IPS-15b (cell line): ENCODE measurements at regions not wholly inside any gene's neighbourhood (a gene's known extent, or its start where the extent isn't known, plus 50 kb on each side); places are given as distances from the start of the nearest gene placed in this dataset.
"Not testable (repeated sequence)": the region's sequence is repeated elsewhere in the genome, so short reads cannot be mapped to it uniquely, and the experiment has no call there.

ENCODE experiments used
- H3K27me3 ChIP-seq: one replicate; pipeline ENCODE4 v1.6.1; 2013; ENCODE audit warnings: low read length; ENCODE audit not compliant: control insufficient read depth, insufficient read depth
- H3K36me3 ChIP-seq: one replicate; pipeline ENCODE4 v1.6.1; 2013; ENCODE audit warnings: low read length; ENCODE audit not compliant: control insufficient read depth, insufficient read depth
- H3K4me1 ChIP-seq: one replicate; pipeline ENCODE4 v1.6.1; 2013; ENCODE audit warnings: mild to moderate bottlenecking, low read length; ENCODE audit not compliant: control insufficient read depth, insufficient read depth
- H3K4me3 ChIP-seq: one replicate; pipeline ENCODE4 v1.5.1; 2013; ENCODE audit warnings: low read depth, low read length
- H3K9ac ChIP-seq: one replicate; pipeline ENCODE4 v1.6.1; 2013; ENCODE audit warnings: low read depth, mild to moderate bottlenecking, low read length
- H3K9me3 ChIP-seq: one replicate; pipeline ENCODE4 v1.6.1; 2013; ENCODE audit warnings: mild to moderate bottlenecking, low read length; ENCODE audit not compliant: control insufficient read depth, insufficient read depth

GRCh38 chr14:48598458-48598857 lies 923.1 kb upstream of the MDGA2 start:
- Histone ChIP-seq H3K9ac (no peak overlapping the region), H3K27me3 (no peaks in the 10 kb centered on the region), H3K36me3 (no peaks in the 10 kb centered on the region), H3K9me3 (no peaks in the 10 kb centered on the region), H3K4me1 (no peaks in the 10 kb centered on the region), H3K4me3 (no peak overlapping the region)

- Histone ChIP-seq H3K27me3 (no peaks in the 10 kb centered on the region), H3K9me3 (no peaks in the 10 kb centered on the region), H3K4me1 (peaks cover 2% of the 10 kb centered on the region), H3K9ac (no peak overlapping the region), H3K36me3 (no peaks in the 10 kb centered on the region), H3K4me3 (no peak overlapping the region)
These were observed 910.7 kb upstream of the MDGA2 start for GRCh38 chr14:48586099-48586498.

- H3K36me3 ChIP-seq = no peaks in the 10 kb centered on the region
- H3K4me3 ChIP-seq = no peak overlapping the region
- peaks cover 2% of the 10 kb centered on the region for H3K4me1 ChIP-seq
- H3K9me3 ChIP-seq = no peaks in the 10 kb centered on the region
- H3K9ac ChIP-seq = no peak overlapping the region
- no peaks in the 10 kb centered on the region for H3K27me3 ChIP-seq
These were observed 908.6 kb upstream of the MDGA2 start for GRCh38 chr14:48584031-48584430.

DNA sequence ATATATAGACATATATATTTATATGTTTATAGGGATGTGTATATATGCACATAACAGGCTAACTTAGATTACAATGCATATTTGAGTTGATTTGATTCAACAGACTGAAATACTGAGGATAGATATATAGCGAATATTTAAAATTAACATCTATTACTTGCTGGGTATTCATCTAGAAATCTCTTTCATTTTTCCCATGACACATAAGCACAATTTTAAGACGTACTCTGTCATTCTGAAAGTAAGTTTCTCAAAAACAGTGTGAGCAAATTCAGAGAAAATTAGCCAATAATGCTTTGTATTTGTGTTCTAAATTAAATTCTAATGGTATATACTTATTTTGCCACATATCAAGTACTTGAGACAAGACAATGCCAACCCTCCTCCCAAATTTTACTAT lies 907.5 kb upstream of the MDGA2 start:
- no peaks in the 10 kb centered on the region for H3K27me3 ChIP-seq
- peaks cover 2% of the 10 kb centered on the region for H3K4me1 ChIP-seq
- H3K36me3 ChIP-seq = no peaks in the 10 kb centered on the region
- no peak overlapping the region for H3K9ac ChIP-seq
- H3K4me3 ChIP-seq = no peak overlapping the region
- H3K9me3 ChIP-seq = no peaks in the 10 kb centered on the region

DNA sequence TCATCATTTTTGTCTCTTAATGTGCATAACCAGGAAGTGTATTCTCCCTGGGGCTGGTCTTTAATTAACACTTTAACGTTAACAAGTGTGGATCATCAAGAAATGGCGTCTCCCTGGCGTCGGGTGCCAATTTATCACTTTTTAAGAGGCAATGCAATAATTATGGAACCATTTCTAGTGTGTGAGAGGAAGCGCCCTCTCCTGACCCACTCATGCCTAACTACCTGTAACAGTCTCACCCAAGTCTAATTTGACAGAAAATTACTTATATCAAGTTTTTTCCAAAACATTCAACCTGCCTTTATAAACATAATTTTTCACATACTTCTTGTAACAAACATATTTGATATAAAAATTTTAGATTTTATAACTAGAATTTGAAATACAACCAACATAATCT lies 905.3 kb upstream of the MDGA2 start:
- H3K9me3 ChIP-seq = no peaks in the 10 kb centered on the region
- no peaks in the 10 kb centered on the region for H3K36me3 ChIP-seq
- no peaks in the 10 kb centered on the region for H3K27me3 ChIP-seq
- H3K9ac ChIP-seq = no peak overlapping the region
- H3K4me3 ChIP-seq = no peak overlapping the region
- peaks cover 2% of the 10 kb centered on the region for H3K4me1 ChIP-seq

DNA sequence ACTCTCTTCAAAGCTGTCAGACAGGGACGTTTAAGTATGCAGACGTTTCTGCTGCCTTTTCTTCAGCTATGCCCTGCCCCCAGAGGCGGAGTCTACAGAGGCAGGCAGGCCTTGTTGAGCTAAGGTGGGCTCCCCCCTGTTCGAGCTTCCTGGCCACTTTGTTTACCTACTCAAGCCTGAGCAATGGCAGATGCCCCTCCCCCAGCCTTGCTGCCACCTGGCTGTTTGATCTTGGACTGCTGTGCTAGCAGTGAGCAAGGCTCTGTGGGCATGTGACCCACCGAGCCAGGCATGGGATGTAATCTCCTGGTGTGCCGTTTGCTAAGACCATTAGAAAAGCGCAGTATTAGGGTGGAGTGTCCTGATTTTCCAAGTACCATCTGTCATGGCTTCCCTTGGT lies 900.4 kb upstream of the MDGA2 start:
- Histone ChIP-seq H3K9me3 (no peaks in the 10 kb centered on the region), H3K36me3 (no peaks in the 10 kb centered on the region), H3K27me3 (no peaks in the 10 kb centered on the region), H3K4me3 (no peak overlapping the region), H3K9ac (no peak overlapping the region), H3K4me1 (no peaks in the 10 kb centered on the region)

DNA sequence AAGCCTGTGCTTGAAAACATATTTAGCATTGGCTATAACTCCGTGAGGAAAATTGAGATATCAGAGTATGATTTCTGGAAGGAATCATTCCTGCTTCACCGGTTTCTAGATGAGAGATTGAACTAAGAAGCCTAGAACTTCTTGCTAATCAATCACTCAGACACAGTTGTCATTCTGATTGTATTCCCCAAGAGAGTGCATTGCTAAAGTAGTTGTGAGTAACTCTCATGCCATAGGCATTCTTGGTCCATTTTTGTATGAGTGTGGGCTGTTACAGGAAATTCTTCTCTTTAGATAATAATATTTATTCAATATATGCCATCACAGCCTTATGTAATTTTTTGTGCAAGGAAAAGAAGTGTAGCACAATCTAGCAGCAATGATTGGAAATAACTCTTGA lies 893.3 kb upstream of the MDGA2 start:
- H3K9ac ChIP-seq = no peak overlapping the region
- no peaks in the 10 kb centered on the region for H3K4me1 ChIP-seq
- no peaks in the 10 kb centered on the region for H3K27me3 ChIP-seq
- H3K36me3 ChIP-seq = no peaks in the 10 kb centered on the region
- no peak overlapping the region for H3K4me3 ChIP-seq
- H3K9me3 ChIP-seq = peaks cover 8% of the 10 kb centered on the region

DNA sequence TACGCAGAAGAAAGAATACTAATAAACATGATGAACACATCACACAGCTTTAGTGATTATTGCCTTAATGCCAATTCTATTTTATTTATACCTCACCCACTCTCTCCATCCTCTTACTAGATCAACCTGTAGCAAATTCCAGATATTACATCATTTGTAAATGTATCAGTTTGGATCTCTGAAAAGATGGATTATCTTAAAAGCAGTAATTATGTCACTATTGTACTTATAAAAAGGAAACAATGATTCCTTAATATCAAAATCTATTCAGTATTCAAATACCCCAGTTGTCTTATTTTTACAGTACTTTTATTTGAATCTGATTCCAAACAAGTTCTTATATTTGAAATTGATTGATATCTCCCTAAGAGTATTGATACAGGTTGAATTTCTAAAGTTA lies 892.8 kb upstream of the MDGA2 start:
- Histone ChIP-seq H3K4me3 (no peak overlapping the region), H3K27me3 (no peaks in the 10 kb centered on the region), H3K9ac (no peak overlapping the region), H3K36me3 (no peaks in the 10 kb centered on the region), H3K4me1 (no peaks in the 10 kb centered on the region), H3K9me3 (peaks cover 9% of the 10 kb centered on the region)

DNA sequence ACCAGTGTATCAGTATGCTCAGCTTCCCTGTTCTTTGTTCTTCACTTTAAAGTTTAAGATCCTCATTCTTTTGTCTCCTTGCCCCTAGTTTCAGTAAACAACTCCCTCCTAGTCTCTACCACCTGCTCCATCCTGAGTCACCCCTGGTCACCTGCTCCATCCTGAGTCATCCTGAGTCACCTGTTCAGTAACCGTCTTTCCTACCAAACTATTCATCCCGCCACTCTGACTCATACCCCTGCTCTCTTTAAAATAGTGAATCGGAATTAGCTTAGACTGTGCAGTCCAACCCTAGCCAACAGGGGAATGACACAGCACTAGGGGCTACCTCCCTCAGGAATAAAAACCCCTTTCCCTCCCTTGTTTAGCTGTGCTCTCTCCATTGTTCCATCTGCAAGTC lies 888.1 kb upstream of the MDGA2 start:
- no peaks in the 10 kb centered on the region for H3K36me3 ChIP-seq
- H3K4me3 ChIP-seq = no peak overlapping the region
- H3K9me3 ChIP-seq = peaks cover 9% of the 10 kb centered on the region
- no peaks in the 10 kb centered on the region for H3K27me3 ChIP-seq
- no peaks in the 10 kb centered on the region for H3K4me1 ChIP-seq
- H3K9ac ChIP-seq = no peak overlapping the region

DNA sequence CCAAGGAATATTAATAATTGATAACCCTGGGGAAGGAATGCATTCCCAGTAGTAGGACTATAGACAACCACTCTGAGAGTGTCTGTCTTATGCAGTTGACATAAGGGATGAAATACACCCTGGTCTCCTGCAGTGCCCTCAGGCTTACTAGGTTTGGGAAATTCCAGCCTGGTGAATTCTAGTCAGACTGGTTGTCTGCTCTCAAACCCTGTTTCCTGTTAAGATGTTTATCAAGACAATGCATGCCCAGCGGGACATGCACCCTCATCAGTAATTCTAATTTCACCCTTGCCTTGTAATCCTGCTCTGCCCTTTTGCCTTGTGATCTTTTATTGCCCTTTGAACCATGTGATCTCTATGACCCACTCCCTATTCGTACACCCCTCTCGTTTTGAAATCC lies 886.0 kb upstream of the MDGA2 start:
- H3K36me3 ChIP-seq, H3K27me3 ChIP-seq, H3K4me3 ChIP-seq, H3K9ac ChIP-seq, H3K4me1 ChIP-seq, H3K9me3 ChIP-seq: not testable (repeated sequence)

DNA sequence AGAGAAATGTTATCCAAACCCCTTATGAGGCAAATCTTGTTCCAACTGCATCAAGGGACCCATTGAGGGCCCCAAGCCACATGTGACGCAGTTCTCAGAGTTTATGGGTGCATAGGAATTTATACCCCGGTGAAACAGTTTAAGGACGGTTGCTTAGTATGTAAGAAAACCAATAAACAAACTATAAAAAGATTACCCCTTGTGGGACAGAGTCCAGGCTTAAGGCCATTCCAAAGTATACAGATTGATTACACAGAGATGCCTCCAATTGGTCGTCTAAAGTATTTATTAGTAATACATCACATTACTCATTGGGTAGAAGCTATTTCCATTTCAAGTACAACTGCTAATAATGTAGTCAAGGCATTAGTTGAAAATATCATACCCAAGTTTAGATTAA lies 885.0 kb upstream of the MDGA2 start:
- H3K27me3 ChIP-seq = no peaks in the 10 kb centered on the region
- no peaks in the 10 kb centered on the region for H3K4me1 ChIP-seq
- H3K9me3 ChIP-seq = peaks cover 9% of the 10 kb centered on the region
- H3K36me3 ChIP-seq = no peaks in the 10 kb centered on the region
- no peak overlapping the region for H3K9ac ChIP-seq
- no peak overlapping the region for H3K4me3 ChIP-seq

- Histone ChIP-seq H3K4me3 (no peak overlapping the region), H3K9me3 (no peaks in the 10 kb centered on the region), H3K4me1 (no peaks in the 10 kb centered on the region), H3K9ac (no peak overlapping the region), H3K36me3 (no peaks in the 10 kb centered on the region), H3K27me3 (no peaks in the 10 kb centered on the region)
These were observed 878.0 kb upstream of the MDGA2 start for GRCh38 chr14:48553443-48553842.

GRCh38 chr14:48546996-48547395 lies 871.6 kb upstream of the MDGA2 start:
- Histone ChIP-seq H3K36me3 (no peaks in the 10 kb centered on the region), H3K4me3 (no peak overlapping the region), H3K4me1 (peaks cover 4% of the 10 kb centered on the region), H3K27me3 (no peaks in the 10 kb centered on the region), H3K9me3 (no peaks in the 10 kb centered on the region), H3K9ac (no peak overlapping the region)
